Ovary (tissue), 7 donors: ENCODE measurements at regions not wholly inside any gene's neighbourhood (a gene's known extent, or its start where the extent isn't known, plus 50 kb on each side); places are given as distances from the start of the nearest gene placed in this dataset.

ENCODE experiments used
- DNase-seq, 5 donors: peaks; one replicate each; pipeline ENCODE4 v3.0.0-alpha.2; 2019 to 2020
- H3K27ac ChIP-seq, 2 donors: fragments of 200-600 bp; one replicate each; pipeline versions ENCODE4 v1.5.1 to v1.8.0; 2019 to 2022
- H3K27me3 ChIP-seq: fragments of 200-600 bp; one replicate; pipeline ENCODE4 v1.8.0; 2022
- H3K36me3 ChIP-seq: fragments of 200-600 bp; sonication (generic); one replicate; pipeline ENCODE4 v1.5.1; 2019
- H3K4me1 ChIP-seq: one replicate; pipeline ENCODE4 v1.8.1; 2013; ENCODE audit warnings: mild to moderate bottlenecking, moderate library complexity; ENCODE audit not compliant: insufficient read depth
- H3K4me3 ChIP-seq: fragments of 200-600 bp; sonication (generic); one replicate; pipeline ENCODE4 v1.5.1; 2017
- H3K9me3 ChIP-seq, 2 donors: fragments of 200-600 bp in 1 of 2; sonication (generic) in 1 of 2; one replicate each; pipeline versions ENCODE4 v1.5.1 to v1.8.1; 2013 to 2019; ENCODE audit warnings: mild to moderate bottlenecking in 1 of 2, moderate library complexity in 1 of 2
- EP300 ChIP-seq: sonication (generic); formaldehyde crosslinking; IDR thresholded peaks from one replicate; pipeline ENCODE4 v1.6.1; 2017; ENCODE audit warnings: antibody characterized with exemption
- POLR2A ChIP-seq: fragments of 450-650 bp; IDR thresholded peaks from one replicate; pipeline ENCODE4 v1.6.1; 2017; ENCODE audit warnings: antibody characterized with exemption, mild to moderate bottlenecking, moderate library complexity
- WGBS, 3 donors: extraction: QIAGEN DNeasy Blood & Tissue Kit in 1 of 3; methylation state at CpG; one replicate each; pipeline versions ENCODE4 v1.1.5 to v1.1.7; 2013 to 2017; 5-methylcytosine and 5-hydroxymethylcytosine counted together
- intact Hi-C, 4 donors: fragments of 100-400 bp; cut with DNase I; formaldehyde crosslinking; loops; one replicate each; pipeline versions ENCODE4 v1.11.0 to v1.15.1; 2022 to 2023
- TF ChIP-seq, protein P1 (sequence below), 3 donors: fragments of 450-650 bp in 2 of 3; fragments of 200-600 bp in 1 of 3; IDR thresholded peaks; one replicate each; pipeline versions ENCODE4 v1.5.1 to v1.8.0; 2016 to 2022; ENCODE audit warnings: antibody characterized with exemption in 3 of 3, mild to moderate bottlenecking in 1 of 3
- donor health status: DM: no; HTN: no; CAD: no; lungs with moderate emphysema.
- donor health status: DM: no; HTN: no; CAD: no.
- donor health status: Bipolar disorder and iron deficiency.
- donor health status: DM: no; HTN: no; CAD: no.
- donor health status: DM: yes; HTN: yes; CAD: no.

DNA sequence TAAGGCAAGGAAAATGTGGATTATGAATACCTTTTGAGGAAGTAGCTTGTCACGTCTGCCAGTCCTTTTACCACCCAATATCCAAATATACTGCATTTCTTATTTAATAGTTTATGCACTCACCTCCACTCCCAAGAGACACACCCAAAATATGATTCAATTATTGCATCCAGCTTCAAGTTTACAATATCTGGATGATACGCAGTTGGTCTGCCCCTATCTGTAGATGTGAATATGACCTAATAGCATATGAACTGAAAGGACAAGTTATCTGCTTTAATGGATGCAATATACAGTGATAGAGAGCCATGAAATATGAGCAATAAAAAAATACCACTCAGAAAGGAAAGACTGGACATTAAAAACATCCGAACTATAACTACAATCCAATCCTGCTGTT lies 159.4 kb upstream of the MAGI2 start:
- WGBS, 3 donors, result 89 to 94% (median 92%) methylated on average over 3 of the region's 3 CpGs
- H3K4me1 ChIP-seq, result no peaks in the 10 kb centered on the region
- H3K27me3 ChIP-seq, result no peaks in the 10 kb centered on the region
- no peak for DNase-seq
- no peak overlapping the region for H3K27ac ChIP-seq
- intact Hi-C loops, result no loop called here
- no peaks in the 10 kb centered on the region for H3K36me3 ChIP-seq
- H3K9me3 ChIP-seq, result no peaks in the 10 kb centered on the region
- no peak overlapping the region for H3K4me3 ChIP-seq
- TF ChIP-seq EP300, result no peak
- TF ChIP-seq POLR2A, result no peak
- TF ChIP-seq, protein P1, sequence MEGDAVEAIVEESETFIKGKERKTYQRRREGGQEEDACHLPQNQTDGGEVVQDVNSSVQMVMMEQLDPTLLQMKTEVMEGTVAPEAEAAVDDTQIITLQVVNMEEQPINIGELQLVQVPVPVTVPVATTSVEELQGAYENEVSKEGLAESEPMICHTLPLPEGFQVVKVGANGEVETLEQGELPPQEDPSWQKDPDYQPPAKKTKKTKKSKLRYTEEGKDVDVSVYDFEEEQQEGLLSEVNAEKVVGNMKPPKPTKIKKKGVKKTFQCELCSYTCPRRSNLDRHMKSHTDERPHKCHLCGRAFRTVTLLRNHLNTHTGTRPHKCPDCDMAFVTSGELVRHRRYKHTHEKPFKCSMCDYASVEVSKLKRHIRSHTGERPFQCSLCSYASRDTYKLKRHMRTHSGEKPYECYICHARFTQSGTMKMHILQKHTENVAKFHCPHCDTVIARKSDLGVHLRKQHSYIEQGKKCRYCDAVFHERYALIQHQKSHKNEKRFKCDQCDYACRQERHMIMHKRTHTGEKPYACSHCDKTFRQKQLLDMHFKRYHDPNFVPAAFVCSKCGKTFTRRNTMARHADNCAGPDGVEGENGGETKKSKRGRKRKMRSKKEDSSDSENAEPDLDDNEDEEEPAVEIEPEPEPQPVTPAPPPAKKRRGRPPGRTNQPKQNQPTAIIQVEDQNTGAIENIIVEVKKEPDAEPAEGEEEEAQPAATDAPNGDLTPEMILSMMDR (IDR thresholded peaks at IDR 0.05), result no peak

DNA sequence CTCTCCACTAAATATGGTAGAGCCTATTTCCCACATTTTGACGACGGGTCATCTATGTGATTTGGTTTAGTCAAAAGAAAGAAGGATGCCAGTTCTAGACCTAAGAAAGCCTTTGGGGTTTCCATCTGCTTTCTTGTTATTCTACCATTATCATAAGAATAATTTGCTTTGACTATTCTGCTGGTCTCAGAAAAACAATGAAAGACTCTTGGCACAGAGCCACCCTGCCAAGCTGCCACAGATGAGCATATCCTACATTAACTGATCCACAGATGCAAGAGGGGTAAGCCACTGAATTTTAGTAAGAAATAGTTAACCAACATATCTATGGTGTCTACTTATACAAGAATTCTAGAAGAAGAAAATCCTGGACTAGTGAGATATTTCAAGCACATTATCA lies 158.6 kb upstream of the MAGI2 start:
- WGBS, 3 donors, result 83 to 92% (median 92%) methylated on average over 2 of the region's 2 CpGs
- DNase-seq, result no peak
- no peak overlapping the region for H3K4me3 ChIP-seq
- H3K27ac ChIP-seq, result no peak overlapping the region
- H3K4me1 ChIP-seq, result no peaks in the 10 kb centered on the region
- TF ChIP-seq EP300 (no peak), POLR2A (no peak)
- TF ChIP-seq, protein P1 (IDR thresholded peaks at IDR 0.05), result no peak
- no peaks in the 10 kb centered on the region for H3K9me3 ChIP-seq
- H3K36me3 ChIP-seq, result no peaks in the 10 kb centered on the region
- H3K27me3 ChIP-seq, result no peaks in the 10 kb centered on the region
- intact Hi-C loops, result no loop called here

DNA sequence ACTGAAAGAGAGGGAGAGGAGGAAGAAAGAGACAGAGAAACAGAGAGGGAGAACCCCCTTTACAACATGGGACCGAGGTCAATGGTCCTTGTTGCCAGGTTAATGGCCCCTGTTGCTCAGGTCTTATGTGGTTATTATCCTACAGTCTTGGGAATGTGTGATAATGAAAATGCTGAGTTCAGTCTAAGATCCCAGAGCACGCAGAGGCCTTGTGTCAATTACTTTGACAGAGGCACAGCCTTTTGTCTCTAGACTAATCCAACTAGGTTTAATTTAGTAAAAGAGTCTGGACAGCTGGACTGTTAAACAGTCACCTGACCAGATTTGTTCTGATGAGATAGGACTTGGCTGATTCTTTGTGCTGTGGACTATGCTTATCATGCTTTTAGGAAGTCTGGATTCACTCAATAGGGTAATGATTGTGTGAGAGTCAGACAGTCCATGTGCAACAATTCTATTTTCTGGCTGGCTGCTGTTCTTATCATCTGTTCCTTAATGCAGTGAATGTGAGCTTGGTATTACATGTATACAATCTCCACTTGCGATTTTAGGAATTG lies 157.4 kb upstream of the MAGI2 start:
- Histone ChIP-seq H3K4me1 (no peaks in the 10 kb centered on the region), H3K27me3 (no peaks in the 10 kb centered on the region), H3K9me3 (no peaks in the 10 kb centered on the region), H3K27ac (no peak overlapping the region), H3K4me3 (no peak overlapping the region), H3K36me3 (no peaks in the 10 kb centered on the region)
- 50 to 67% (median 67%) methylated on average over 3 of the region's 3 CpGs for WGBS, 3 donors
- TF ChIP-seq, protein P1 (IDR thresholded peaks at IDR 0.05), result no peak
- TF ChIP-seq POLR2A (no peak), EP300 (no peak)
- intact Hi-C loops, result no loop called here
- no peak for DNase-seq

DNA sequence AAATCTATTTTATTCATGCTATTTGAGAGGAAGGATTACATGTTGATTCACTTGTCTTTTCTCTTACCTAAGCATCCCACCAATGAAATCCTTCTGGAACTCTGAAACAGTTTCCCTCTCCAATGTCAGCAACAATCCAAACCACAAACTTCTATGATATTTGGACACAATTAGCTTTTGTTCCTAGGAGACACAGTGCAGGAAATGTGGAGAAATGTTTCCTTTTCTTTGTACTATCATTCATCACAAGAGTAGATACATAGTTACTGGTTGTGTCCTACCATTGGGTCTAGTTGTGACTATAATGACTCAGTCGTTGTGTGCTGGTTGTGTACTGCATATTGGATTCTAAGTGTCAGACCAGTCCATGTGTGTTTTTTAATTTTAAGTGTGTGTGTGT lies 156.8 kb upstream of the MAGI2 start:
- WGBS, 3 donors, result 65 to 75% (median 71%) methylated on average over 1 of the region's 1 CpG

More for the DNA sequence above, 156.8 kb upstream of the MAGI2 start:
- Histone ChIP-seq H3K4me3 (no peak overlapping the region), H3K27me3 (no peaks in the 10 kb centered on the region), H3K36me3 (no peaks in the 10 kb centered on the region), H3K9me3 (no peaks in the 10 kb centered on the region), H3K27ac (no peak overlapping the region), H3K4me1 (no peaks in the 10 kb centered on the region)
- TF ChIP-seq, protein P1 (IDR thresholded peaks at IDR 0.05), result no peak
- TF ChIP-seq EP300, result no peak
- no peak for TF ChIP-seq POLR2A
- DNase-seq, result no peak
- intact Hi-C loops, result no loop called here
